ENCODE measurements at regions not wholly inside any gene's neighbourhood (a gene's known extent, or its start where the extent isn't known, plus 50 kb on each side); places are given as distances from the start of the nearest gene placed in this dataset.

GRCh38 chr10:120400601-120401000 is 56.4 kb upstream of the PLPP4 start:
- no peaks in the 10 kb centered on the region for H3K27me3 ChIP-seq (ENCODE audit: insufficient read depth, poor library complexity, severe bottlenecking)
- TF ChIP-seq POLR2AphosphoS5 (IDR thresholded peaks at IDR 0.05; ENCODE audit: low read depth) (no peak), SPI1 (IDR thresholded peaks at IDR 0.05; ENCODE audit: borderline replicate concordance, low read depth) (no peak), REST (IDR thresholded peaks at IDR 0.05; ENCODE audit: insufficient replicate concordance, low read depth) (no peak), CTCF (IDR thresholded peaks at IDR 0.05; ENCODE audit: insufficient read depth, low read length) (no peak), GABPA (IDR thresholded peaks at IDR 0.05; ENCODE audit: low read depth) (no peak)
- H3K27ac ChIP-seq (replicated peaks) = no peak overlapping the region
- no peak for DNase-seq (ENCODE audit: low read depth in 1 of 2, low spot score in 1 of 2)
- no peak overlapping the region for H3K4me3 ChIP-seq (replicated peaks; ENCODE audit: insufficient read depth, low read length)

GRCh38 chr10:120402147-120402766 is 54.8 kb upstream of the PLPP4 start:
- Histone ChIP-seq H3K4me3 (replicated peaks; ENCODE audit: insufficient read depth, low read length) (no peak overlapping the region), H3K27ac (replicated peaks) (no peak overlapping the region), H3K27me3 (ENCODE audit: insufficient read depth, poor library complexity, severe bottlenecking) (no peaks in the 10 kb centered on the region)
- TF ChIP-seq SPI1 (IDR thresholded peaks at IDR 0.05; ENCODE audit: borderline replicate concordance, low read depth) (no peak), CTCF (IDR thresholded peaks at IDR 0.05; ENCODE audit: insufficient read depth, low read length) (no peak), GABPA (IDR thresholded peaks at IDR 0.05; ENCODE audit: low read depth) (no peak), REST (IDR thresholded peaks at IDR 0.05; ENCODE audit: insufficient replicate concordance, low read depth) (no peak), POLR2AphosphoS5 (IDR thresholded peaks at IDR 0.05; ENCODE audit: low read depth) (no peak)
- no peak for DNase-seq (ENCODE audit: low read depth in 1 of 2, low spot score in 1 of 2)

- no peak for DNase-seq (ENCODE audit: low read depth in 1 of 2, low spot score in 1 of 2)
- Histone ChIP-seq H3K4me3 (replicated peaks; ENCODE audit: insufficient read depth, low read length) (no peak overlapping the region), H3K27ac (replicated peaks) (no peak overlapping the region), H3K27me3 (ENCODE audit: insufficient read depth, poor library complexity, severe bottlenecking) (no peaks in the 10 kb centered on the region)
- TF ChIP-seq GABPA (IDR thresholded peaks at IDR 0.05; ENCODE audit: low read depth) = no peak
- TF ChIP-seq REST (IDR thresholded peaks at IDR 0.05; ENCODE audit: insufficient replicate concordance, low read depth) = no peak
- no peak for TF ChIP-seq POLR2AphosphoS5 (IDR thresholded peaks at IDR 0.05; ENCODE audit: low read depth)
- no peak for TF ChIP-seq CTCF (IDR thresholded peaks at IDR 0.05; ENCODE audit: insufficient read depth, low read length)
- TF ChIP-seq SPI1 (IDR thresholded peaks at IDR 0.05; ENCODE audit: borderline replicate concordance, low read depth) = no peak
Measured at GRCh38 chr10:120403109-120403508, 53.9 kb upstream of the PLPP4 start.

All from HL-60 (cell line).